ENCODE measurements at regions not wholly inside any gene's neighbourhood (a gene's known extent, or its start where the extent isn't known, plus 50 kb on each side); places are given as distances from the start of the nearest gene placed in this dataset.

GRCh38 chr2:181224866-181225265, 232.3 kb upstream of the ITGA4 start:
- intact Hi-C loops (cut with DNase I; ENCODE audit: low total_unique reads), result no loop called here
- H3K4me1 ChIP-seq, result no peaks in the 10 kb centered on the region
- no peak overlapping the region for H3K4me3 ChIP-seq
- H3K27me3 ChIP-seq, result no peaks in the 10 kb centered on the region
- no peaks in the 10 kb centered on the region for H3K9me3 ChIP-seq
- H3K27ac ChIP-seq, result no peak overlapping the region
- DNase-seq (ENCODE audit: low spot score in 2 of 2), result no peak
- no peak for TF ChIP-seq POLR2A (IDR thresholded peaks at IDR 0.05)
- no peaks in the 10 kb centered on the region for H3K36me3 ChIP-seq

- Histone ChIP-seq H3K4me3 (no peak overlapping the region), H3K27me3 (no peaks in the 10 kb centered on the region), H3K27ac (no peak overlapping the region), H3K36me3 (no peaks in the 10 kb centered on the region), H3K4me1 (no peaks in the 10 kb centered on the region), H3K9me3 (no peaks in the 10 kb centered on the region)
- TF ChIP-seq POLR2AphosphoS5 (IDR thresholded peaks at IDR 0.05) (no peak), CTCF (IDR thresholded peaks at IDR 0.05) (no peak), POLR2A (IDR thresholded peaks at IDR 0.05) (no peak)
- intact Hi-C loops (cut with DNase I; ENCODE audit: low total_unique reads), result no loop called here
- no peak for DNase-seq (ENCODE audit: low spot score in 2 of 2)
Observed at GRCh38 chr2:181228661-181229060, 228.5 kb upstream of the ITGA4 start.

GRCh38 chr2:181231151-181231550, 226.0 kb upstream of the ITGA4 start:
- H3K4me3 ChIP-seq, result no peak overlapping the region
- DNase-seq (ENCODE audit: low spot score in 2 of 2), result no peak
- no peak for TF ChIP-seq POLR2AphosphoS5 (IDR thresholded peaks at IDR 0.05)
- no peak for TF ChIP-seq POLR2A (IDR thresholded peaks at IDR 0.05)
- TF ChIP-seq CTCF (IDR thresholded peaks at IDR 0.05), result no peak
- no peak overlapping the region for H3K27ac ChIP-seq
- no peaks in the 10 kb centered on the region for H3K27me3 ChIP-seq
- H3K4me1 ChIP-seq, result no peaks in the 10 kb centered on the region
- intact Hi-C loops (cut with DNase I; ENCODE audit: low total_unique reads), result no loop called here
- H3K9me3 ChIP-seq, result no peaks in the 10 kb centered on the region
- H3K36me3 ChIP-seq, result no peaks in the 10 kb centered on the region

- Histone ChIP-seq H3K36me3 (no peaks in the 10 kb centered on the region), H3K4me3 (no peak overlapping the region), H3K27me3 (no peaks in the 10 kb centered on the region), H3K9me3 (no peaks in the 10 kb centered on the region), H3K4me1 (no peaks in the 10 kb centered on the region), H3K27ac (no peak overlapping the region)
- TF ChIP-seq CTCF (IDR thresholded peaks at IDR 0.05) (no peak), POLR2AphosphoS5 (IDR thresholded peaks at IDR 0.05) (no peak), POLR2A (IDR thresholded peaks at IDR 0.05) (no peak)
- no peak for DNase-seq (ENCODE audit: low spot score in 2 of 2)
- intact Hi-C loops (cut with DNase I; ENCODE audit: low total_unique reads), result no loop called here
Observed at GRCh38 chr2:181231886-181232621, 225.1 kb upstream of the ITGA4 start.

- Histone ChIP-seq H3K4me1 (no peaks in the 10 kb centered on the region), H3K27ac (no peak overlapping the region), H3K4me3 (no peak overlapping the region), H3K27me3 (no peaks in the 10 kb centered on the region), H3K36me3 (no peaks in the 10 kb centered on the region), H3K9me3 (no peaks in the 10 kb centered on the region)
- intact Hi-C loops (cut with DNase I; ENCODE audit: low total_unique reads), result no loop called here
- no peak for DNase-seq (ENCODE audit: low spot score in 2 of 2)
- no peak for TF ChIP-seq POLR2A (IDR thresholded peaks at IDR 0.05)
- TF ChIP-seq POLR2AphosphoS5 (IDR thresholded peaks at IDR 0.05), result no peak
- no peak for TF ChIP-seq CTCF (IDR thresholded peaks at IDR 0.05)
Observed at GRCh38 chr2:181234487-181234891, 222.7 kb upstream of the ITGA4 start.

All from breast epithelium (tissue), 4 donors.